Peyer's patch (tissue), 4 donors: ENCODE measurements at regions not wholly inside any gene's neighbourhood (a gene's known extent, or its start where the extent isn't known, plus 50 kb on each side); places are given as distances from the start of the nearest gene placed in this dataset.

ENCODE experiments used
- POLR2A ChIP-seq, 2 donors: fragments of 450-650 bp; IDR thresholded peaks; one replicate each; pipeline ENCODE4 v1.5.1; 2017; ENCODE audit warnings: antibody characterized with exemption in 2 of 2, mild to moderate bottlenecking in 2 of 2, moderate library complexity in 2 of 2
- TF ChIP-seq, protein P1 (sequence below), 6 experiments: fragments of 450-650 bp in 4 of 6; fragments of 200-600 bp in 2 of 6; sonication (generic) in 1 of 6; IDR thresholded peaks; one replicate each; pipeline ENCODE4 v1.5.1; 2017 to 2019; ENCODE audit warnings: antibody characterized with exemption in 6 of 6, mild to moderate bottlenecking in 3 of 6, moderate library complexity in 1 of 6

DNA sequence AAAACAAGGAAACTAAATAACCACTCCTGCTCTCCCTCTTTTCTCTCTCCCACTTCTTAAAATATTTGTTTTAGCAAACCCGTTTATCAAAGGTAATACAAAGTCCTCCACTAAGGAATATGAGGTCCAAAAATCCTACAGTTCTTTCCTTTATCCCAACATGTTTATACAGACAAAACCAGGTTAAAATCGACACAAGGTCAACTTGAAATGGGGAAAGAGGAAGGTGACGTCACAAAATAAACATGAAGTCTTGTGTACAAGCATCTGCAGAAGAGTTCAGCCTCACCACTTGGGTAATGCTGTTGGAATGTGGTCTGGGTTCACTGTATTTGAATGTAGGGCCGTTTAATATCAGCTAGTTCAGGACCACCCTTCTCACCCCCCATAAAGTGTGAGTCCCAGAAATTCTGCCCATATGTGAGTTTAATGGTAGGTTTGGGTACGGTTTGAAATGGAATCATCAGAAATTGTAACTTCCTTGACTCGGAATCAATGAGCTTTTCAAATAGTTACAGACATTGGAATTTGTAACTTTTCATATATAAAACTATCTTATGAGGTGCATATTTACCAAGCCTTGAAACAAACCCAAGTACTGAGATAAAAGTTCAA lies 120.0 kb upstream of the SLC38A2 start:
- TF ChIP-seq, protein P1, sequence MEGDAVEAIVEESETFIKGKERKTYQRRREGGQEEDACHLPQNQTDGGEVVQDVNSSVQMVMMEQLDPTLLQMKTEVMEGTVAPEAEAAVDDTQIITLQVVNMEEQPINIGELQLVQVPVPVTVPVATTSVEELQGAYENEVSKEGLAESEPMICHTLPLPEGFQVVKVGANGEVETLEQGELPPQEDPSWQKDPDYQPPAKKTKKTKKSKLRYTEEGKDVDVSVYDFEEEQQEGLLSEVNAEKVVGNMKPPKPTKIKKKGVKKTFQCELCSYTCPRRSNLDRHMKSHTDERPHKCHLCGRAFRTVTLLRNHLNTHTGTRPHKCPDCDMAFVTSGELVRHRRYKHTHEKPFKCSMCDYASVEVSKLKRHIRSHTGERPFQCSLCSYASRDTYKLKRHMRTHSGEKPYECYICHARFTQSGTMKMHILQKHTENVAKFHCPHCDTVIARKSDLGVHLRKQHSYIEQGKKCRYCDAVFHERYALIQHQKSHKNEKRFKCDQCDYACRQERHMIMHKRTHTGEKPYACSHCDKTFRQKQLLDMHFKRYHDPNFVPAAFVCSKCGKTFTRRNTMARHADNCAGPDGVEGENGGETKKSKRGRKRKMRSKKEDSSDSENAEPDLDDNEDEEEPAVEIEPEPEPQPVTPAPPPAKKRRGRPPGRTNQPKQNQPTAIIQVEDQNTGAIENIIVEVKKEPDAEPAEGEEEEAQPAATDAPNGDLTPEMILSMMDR (IDR thresholded peaks at IDR 0.05): no peak
- TF ChIP-seq POLR2A (IDR thresholded peaks at IDR 0.05): no peak
